Epithelial cell of esophagus (primary cell): ENCODE measurements at regions not wholly inside any gene's neighbourhood (a gene's known extent, or its start where the extent isn't known, plus 50 kb on each side); places are given as distances from the start of the nearest gene placed in this dataset.

Experiments used
- DNase-seq: peaks from one replicate; pipeline ENCODE4 v3.0.0; 2010; ENCODE audit warnings: low read depth
- H3K4me3 ChIP-seq: 2 replicates; pipeline ENCODE4 v1.5.1; 2011; ENCODE audit warnings: mild to moderate bottlenecking, low read length, control low read depth
- CTCF ChIP-seq: IDR thresholded peaks from 2 replicates; pipeline ENCODE4 v1.5.1; 2011; ENCODE audit warnings: low read depth, mild to moderate bottlenecking, low read length, control low read depth, inconsistent platforms; ENCODE audit not compliant: insufficient read depth; ENCODE audit errors: missing control alignments

DNA sequence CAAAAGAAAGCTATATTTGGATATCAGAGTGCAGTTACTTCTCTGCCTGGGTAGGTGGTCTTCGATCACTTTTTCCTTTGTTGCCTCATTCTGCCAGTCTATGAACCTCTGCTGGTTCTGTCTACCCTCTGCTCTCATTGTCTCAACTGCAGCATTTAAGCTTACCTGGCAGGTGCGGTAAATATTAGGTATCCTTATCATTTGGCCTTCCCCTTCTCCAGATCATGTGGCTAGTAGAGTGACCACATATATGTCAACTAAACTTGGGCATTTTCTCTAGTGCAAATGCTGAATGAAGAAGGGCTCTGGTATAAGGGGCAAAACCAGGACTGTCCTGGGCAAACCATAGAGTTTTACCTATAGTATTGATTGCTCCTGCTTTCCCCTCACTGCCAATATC lies 180.8 kb downstream of the MDFIC start:
- no peak for TF ChIP-seq CTCF
- no peak for DNase-seq
- H3K4me3 ChIP-seq = no peak overlapping the region

DNA sequence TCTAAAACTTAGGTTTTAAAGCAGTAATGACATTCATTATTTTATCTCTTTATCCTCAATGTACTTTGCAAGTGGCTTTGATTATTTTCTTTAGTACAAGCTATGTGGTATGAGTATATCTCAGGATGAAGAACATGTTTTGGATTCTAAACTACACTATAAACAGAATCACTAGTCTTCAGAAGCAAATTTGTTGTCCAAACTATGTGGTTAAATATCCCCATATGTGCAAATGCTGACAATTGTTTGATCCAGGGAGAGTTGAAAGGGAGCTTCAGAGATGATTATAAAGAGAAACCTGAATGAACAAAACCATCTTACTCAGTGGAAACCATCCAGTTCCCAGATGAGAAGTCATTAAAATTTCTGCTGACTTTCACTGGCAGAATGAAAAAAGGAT lies 179.3 kb downstream of the MDFIC start:
- TF ChIP-seq CTCF = no peak
- no peak overlapping the region for H3K4me3 ChIP-seq
- DNase-seq = no peak

GRCh38 chr7:115099906-115100305 lies 178.0 kb downstream of the MDFIC start:
- no peak for TF ChIP-seq CTCF
- no peak overlapping the region for H3K4me3 ChIP-seq
- peak; percentile 76 for DNase-seq

- H3K4me3 ChIP-seq = no peak overlapping the region
- TF ChIP-seq CTCF = no peak
- DNase-seq = peak; percentile 76
Measured at GRCh38 chr7:115097175-115097671, 175.3 kb downstream of the MDFIC start.

DNA sequence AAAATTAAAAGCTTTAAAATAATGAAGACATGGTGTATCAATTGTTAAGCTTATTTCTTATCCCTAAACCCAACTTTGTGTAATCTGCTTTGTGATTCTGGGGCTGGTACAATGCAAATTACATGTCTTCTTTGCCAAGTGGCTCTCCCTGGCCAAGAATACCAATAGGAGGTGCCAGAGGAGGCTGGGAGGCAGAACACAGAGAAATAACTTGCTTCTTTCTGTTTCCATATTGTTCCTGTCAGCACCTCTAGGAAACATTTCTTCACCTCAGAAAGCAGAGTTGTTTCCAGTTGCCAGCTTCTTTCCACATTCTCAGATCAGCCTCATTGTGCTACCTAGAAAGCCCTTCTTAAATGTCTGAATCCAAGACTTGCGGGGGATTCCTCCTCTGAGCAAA lies 174.4 kb downstream of the MDFIC start:
- no peak for DNase-seq
- no peak overlapping the region for H3K4me3 ChIP-seq
- TF ChIP-seq CTCF = peak; percentile 14

GRCh38 chr7:115094163-115094562 lies 172.3 kb downstream of the MDFIC start:
- TF ChIP-seq CTCF = no peak
- peak; percentile 22 for DNase-seq

DNA sequence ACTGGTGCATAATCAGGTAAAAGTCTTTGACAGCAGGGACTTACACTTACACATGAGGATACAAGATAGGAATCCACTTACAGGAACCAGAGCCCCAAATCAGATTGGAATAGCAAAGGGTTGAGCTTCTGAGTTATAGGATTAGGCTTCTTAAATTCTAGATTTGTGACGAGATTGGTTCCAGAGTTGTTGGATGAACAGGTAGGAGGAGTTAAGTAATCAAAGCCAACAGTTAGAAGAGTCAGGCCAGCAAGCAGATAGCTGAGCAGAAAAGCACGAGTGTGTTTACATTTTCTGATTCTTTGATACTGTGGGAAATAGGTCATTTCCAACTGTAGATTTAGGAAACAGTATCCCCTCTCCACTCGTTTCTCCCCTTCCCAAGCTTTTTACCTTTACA lies 167.0 kb downstream of the MDFIC start:
- no peak for DNase-seq
- no peak for TF ChIP-seq CTCF
- no peak overlapping the region for H3K4me3 ChIP-seq

More at GRCh38 chr7:115094163-115094562, 172.3 kb downstream of the MDFIC start:
- no peak overlapping the region for H3K4me3 ChIP-seq
